Bronchial epithelial cell (primary cell): ENCODE measurements at regions not wholly inside any gene's neighbourhood (a gene's known extent, or its start where the extent isn't known, plus 50 kb on each side); places are given as distances from the start of the nearest gene placed in this dataset.

Source experiments
- DNase-seq: peaks from one replicate; pipeline ENCODE4 v3.0.0-alpha.2; 2010; ENCODE audit warnings: low read depth
- FAIRE-seq: peaks from 2 replicates; lab custom pipeline; 2011; peaks lifted over from hg19 to GRCh38; lab: Jason Lieb, UNC
- H3K27me3 ChIP-seq: 2 replicates; pipeline ENCODE4 v1.5.1; 2011; ENCODE audit warnings: low read length; ENCODE audit not compliant: control insufficient read depth, insufficient read depth
- H3K36me3 ChIP-seq: 2 replicates; pipeline ENCODE4 v1.5.1; 2011; ENCODE audit warnings: low read length; ENCODE audit not compliant: control insufficient read depth, insufficient read depth
- H3K4me3 ChIP-seq: 2 replicates; pipeline ENCODE4 v1.5.1; 2011; ENCODE audit warnings: mild to moderate bottlenecking, low read depth, low read length, control low read depth
- CTCF ChIP-seq: IDR thresholded peaks from 2 replicates; pipeline ENCODE4 v1.5.1; 2011; ENCODE audit warnings: mild to moderate bottlenecking, moderate library complexity, low read length, control low read depth, inconsistent platforms; ENCODE audit not compliant: insufficient read depth, severe bottlenecking

- DNase-seq: peak; percentile 98
- H3K36me3 ChIP-seq: no peaks in the 10 kb centered on the region
- no peaks in the 10 kb centered on the region for H3K27me3 ChIP-seq
- FAIRE-seq: no peak
- no peak for TF ChIP-seq CTCF
- H3K4me3 ChIP-seq: no peak overlapping the region
Measured at GRCh38 chr12:115257791-115258190, 573.8 kb upstream of the TBX3 start.

DNA sequence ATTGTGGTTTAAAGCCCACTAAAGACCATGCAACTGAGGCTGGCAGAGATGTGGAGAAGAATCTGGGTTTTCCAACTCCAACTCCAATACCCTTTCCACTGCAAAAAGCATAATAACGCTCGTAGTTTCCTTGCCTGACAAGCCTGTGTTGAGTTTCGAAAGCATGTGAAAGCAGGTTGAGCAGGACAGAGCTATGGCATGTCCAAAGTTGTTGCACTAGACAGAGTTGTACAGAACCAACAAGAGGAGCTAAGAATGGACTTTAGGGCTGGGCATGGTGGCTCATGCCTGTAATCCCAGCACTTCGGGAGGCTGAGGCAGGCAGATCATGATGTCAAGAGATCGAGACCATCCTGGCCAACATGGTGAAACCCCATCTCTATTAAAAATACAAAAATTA, 572.0 kb upstream of the TBX3 start:
- FAIRE-seq (no peak), DNase-seq (peak; percentile 34)
- no peak overlapping the region for H3K4me3 ChIP-seq
- TF ChIP-seq CTCF: no peak
- H3K27me3 ChIP-seq: no peaks in the 10 kb centered on the region
- no peaks in the 10 kb centered on the region for H3K36me3 ChIP-seq

GRCh38 chr12:115255257-115255656, 571.3 kb upstream of the TBX3 start:
- no peak overlapping the region for H3K4me3 ChIP-seq
- H3K27me3 ChIP-seq: no peaks in the 10 kb centered on the region
- no peak for TF ChIP-seq CTCF
- no peak for FAIRE-seq
- DNase-seq: no peak
- H3K36me3 ChIP-seq: no peaks in the 10 kb centered on the region

GRCh38 chr12:115253049-115253448, 569.1 kb upstream of the TBX3 start:
- FAIRE-seq (no peak), DNase-seq (no peak)
- no peak for TF ChIP-seq CTCF
- Histone ChIP-seq H3K27me3 (no peaks in the 10 kb centered on the region), H3K36me3 (no peaks in the 10 kb centered on the region), H3K4me3 (no peak overlapping the region)

DNA sequence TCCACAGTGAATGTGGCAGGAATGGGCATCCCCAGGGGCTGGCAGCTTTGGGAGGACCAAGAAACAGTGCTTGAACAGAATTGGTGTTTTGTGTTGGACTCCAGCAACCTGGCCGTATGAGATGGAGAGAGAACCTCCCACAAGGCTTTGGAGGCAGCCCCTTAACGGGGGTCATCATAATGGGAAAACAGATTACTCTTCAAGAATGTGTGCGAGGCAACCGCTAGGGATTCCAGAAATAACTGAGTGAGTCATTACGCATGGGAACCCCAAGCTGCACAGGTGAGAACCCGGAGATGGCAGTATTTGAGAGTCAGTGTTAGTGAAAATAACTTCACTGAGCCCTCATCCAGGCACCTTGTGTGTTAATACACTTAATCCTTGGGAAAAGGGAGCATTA, 567.8 kb upstream of the TBX3 start:
- no peak overlapping the region for H3K4me3 ChIP-seq
- DNase-seq (no peak), FAIRE-seq (no peak)
- no peaks in the 10 kb centered on the region for H3K36me3 ChIP-seq
- no peak for TF ChIP-seq CTCF
- H3K27me3 ChIP-seq: no peaks in the 10 kb centered on the region

GRCh38 chr12:115249671-115250278, 565.8 kb upstream of the TBX3 start:
- TF ChIP-seq CTCF: no peak
- H3K27me3 ChIP-seq: no peaks in the 10 kb centered on the region
- FAIRE-seq (no peak), DNase-seq (no peak)
- no peak overlapping the region for H3K4me3 ChIP-seq
- H3K36me3 ChIP-seq: no peaks in the 10 kb centered on the region
